HCT116 (cell line): ENCODE measurements at regions not wholly inside any gene's neighbourhood (a gene's known extent, or its start where the extent isn't known, plus 50 kb on each side); places are given as distances from the start of the nearest gene placed in this dataset.

Source experiments
- JUND ChIP-seq: IDR thresholded peaks from 2 replicates; pipeline ENCODE4 v1.6.1; 2012
- RAD21 ChIP-seq: IDR thresholded peaks from 2 replicates; pipeline ENCODE4 v1.6.1; 2012; ENCODE audit warnings: low read depth, mild to moderate bottlenecking
- SIN3A ChIP-seq: IDR thresholded peaks from 2 replicates; pipeline ENCODE4 v1.6.1; 2012; ENCODE audit warnings: low read depth
- TCF7L2 ChIP-seq: IDR thresholded peaks from 2 replicates; pipeline ENCODE4 v1.7.0; 2011; ENCODE audit warnings: borderline replicate concordance, inconsistent platforms; ENCODE audit not compliant: insufficient read depth, insufficient read length; ENCODE audit errors: extremely low read depth
- YY1 ChIP-seq: IDR thresholded peaks from 2 replicates; pipeline ENCODE4 v1.6.1; 2011; ENCODE audit warnings: low read length, low read depth, moderate library complexity, mild to moderate bottlenecking; ENCODE audit not compliant: insufficient replicate concordance; ENCODE audit errors: extremely low read depth
- TF ChIP-seq, protein P1 (sequence below), 3 experiments: fragments of 200-600 bp in 1 of 3; sonication (generic) in 1 of 3; IDR thresholded peaks in 2 of 3; conservative IDR thresholded peaks in 1 of 3; 2 replicates each; pipeline ENCODE4 v1.5.1; 2012 to 2017; ENCODE audit warnings: low read depth in 2 of 3, low read length in 2 of 3, antibody characterized with exemption in 1 of 3, borderline replicate concordance in 1 of 3, control low read depth in 1 of 3, mild to moderate bottlenecking in 1 of 3, mixed read lengths in 1 of 3, mixed run types in 1 of 3, moderate library complexity in 1 of 3; ENCODE audit not compliant: insufficient read depth in 1 of 3

GRCh38 chr12:89189448-89189847, 162.9 kb downstream of the DUSP6 start:
- TF ChIP-seq, protein P1, sequence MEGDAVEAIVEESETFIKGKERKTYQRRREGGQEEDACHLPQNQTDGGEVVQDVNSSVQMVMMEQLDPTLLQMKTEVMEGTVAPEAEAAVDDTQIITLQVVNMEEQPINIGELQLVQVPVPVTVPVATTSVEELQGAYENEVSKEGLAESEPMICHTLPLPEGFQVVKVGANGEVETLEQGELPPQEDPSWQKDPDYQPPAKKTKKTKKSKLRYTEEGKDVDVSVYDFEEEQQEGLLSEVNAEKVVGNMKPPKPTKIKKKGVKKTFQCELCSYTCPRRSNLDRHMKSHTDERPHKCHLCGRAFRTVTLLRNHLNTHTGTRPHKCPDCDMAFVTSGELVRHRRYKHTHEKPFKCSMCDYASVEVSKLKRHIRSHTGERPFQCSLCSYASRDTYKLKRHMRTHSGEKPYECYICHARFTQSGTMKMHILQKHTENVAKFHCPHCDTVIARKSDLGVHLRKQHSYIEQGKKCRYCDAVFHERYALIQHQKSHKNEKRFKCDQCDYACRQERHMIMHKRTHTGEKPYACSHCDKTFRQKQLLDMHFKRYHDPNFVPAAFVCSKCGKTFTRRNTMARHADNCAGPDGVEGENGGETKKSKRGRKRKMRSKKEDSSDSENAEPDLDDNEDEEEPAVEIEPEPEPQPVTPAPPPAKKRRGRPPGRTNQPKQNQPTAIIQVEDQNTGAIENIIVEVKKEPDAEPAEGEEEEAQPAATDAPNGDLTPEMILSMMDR (IDR thresholded peaks at IDR 0.05 in 2 of 3, conservative IDR thresholded peaks at IDR 0.05 in 1 of 3; ENCODE audit: borderline replicate concordance in 1 of 3, insufficient read depth in 1 of 3, low read depth in 2 of 3, low read length in 2 of 3), result no peak
- TF ChIP-seq JUND (no peak), SIN3A (no peak), RAD21 (no peak), TCF7L2 (no peak), YY1 (no peak)
